A673 (cell line): ENCODE measurements at regions not wholly inside any gene's neighbourhood (a gene's known extent, or its start where the extent isn't known, plus 50 kb on each side); places are given as distances from the start of the nearest gene placed in this dataset.

ENCODE experiments used
- BruUV-seq: library from RNA; stranded (reverse); fragments of 400-500 nt; replicated peaks from 2 replicates; lab custom pipeline; 2021; lab: Mats Ljungman, UMichigan
- CTCF ChIA-PET: fragments of 300-600 bp; sonication (Branson Sonifier 250); formaldehyde crosslinking; loops from one replicate; lab custom pipeline; 2022; ENCODE audit warnings: antibody characterized with exemption; lab: Charles Lee
- POLR2A ChIA-PET: fragments of 300-600 bp; sonication (Branson Sonifier 250); formaldehyde crosslinking; loops from one replicate; lab custom pipeline; 2022; ENCODE audit warnings: antibody characterized with exemption; ENCODE audit not compliant: low non-redundant PET; lab: Charles Lee
- DNase-seq: peaks from one replicate; pipeline ENCODE4 v3.0.0-alpha.2; 2015; ENCODE audit warnings: low spot score
- H3K27ac ChIP-seq: fragments of 200-600 bp; sonication (generic); 2 replicates; pipeline ENCODE4 v1.5.1; 2016; ENCODE audit warnings: mixed run types, low read depth, mild to moderate bottlenecking, mixed read lengths, antibody characterized with exemption, low read length; ENCODE audit not compliant: poor library complexity, severe bottlenecking
- H3K27me3 ChIP-seq: fragments of 200-600 bp; sonication (generic); replicated peaks from 2 replicates; pipeline ENCODE4 v1.6.1; 2017; ENCODE audit warnings: mixed run types, low read depth, mild to moderate bottlenecking, mixed read lengths, antibody characterized with exemption, low read length; ENCODE audit not compliant: insufficient read depth, poor library complexity
- H3K36me3 ChIP-seq: fragments of 200-600 bp; sonication (generic); 2 replicates; pipeline ENCODE4 v1.6.1; 2016; ENCODE audit warnings: mixed run types, mild to moderate bottlenecking, mixed read lengths, antibody characterized with exemption, low read length; ENCODE audit not compliant: insufficient read depth, poor library complexity, severe bottlenecking
- H3K4me1 ChIP-seq: fragments of 200-600 bp; sonication (generic); 2 replicates; pipeline ENCODE4 v1.6.1; 2017; ENCODE audit warnings: mixed run types, mild to moderate bottlenecking, mixed read lengths, antibody characterized with exemption, low read length; ENCODE audit not compliant: insufficient read depth, poor library complexity, severe bottlenecking
- H3K4me3 ChIP-seq: fragments of 200-600 bp; sonication (generic); 2 replicates; pipeline ENCODE4 v1.5.1; 2016; ENCODE audit warnings: low read depth, mixed run types, mild to moderate bottlenecking, mixed read lengths, low read length; ENCODE audit not compliant: poor library complexity, severe bottlenecking
- H3K9me3 ChIP-seq: fragments of 200-600 bp; sonication (generic); 2 replicates; pipeline ENCODE4 v1.6.1; 2016; ENCODE audit warnings: mixed run types, low read depth, mild to moderate bottlenecking, mixed read lengths, antibody characterized with exemption, low read length; ENCODE audit not compliant: poor library complexity, severe bottlenecking
- EZH2 ChIP-seq: fragments of 200-600 bp; sonication (generic); IDR thresholded peaks from 2 replicates; pipeline ENCODE4 v1.6.1; 2017; ENCODE audit warnings: borderline replicate concordance, low read depth, mild to moderate bottlenecking, mixed read lengths, antibody characterized with exemption, low read length; ENCODE audit not compliant: poor library complexity, severe bottlenecking
- intact Hi-C: fragments of 100-400 bp; cut with micrococcal nuclease; formaldehyde crosslinking; loops from one replicate; pipeline ENCODE4 v1.10.0; 2022; ENCODE audit not compliant: unreplicated experiment
- TF ChIP-seq, protein P1 (sequence below): fragments of 300-800, 200-600 bp; sonication (generic); conservative IDR thresholded peaks from 2 replicates; pipeline ENCODE4 v1.5.1; 2017; ENCODE audit warnings: low read depth, mild to moderate bottlenecking, antibody characterized with exemption, low read length, moderate library complexity, mixed read lengths

DNA sequence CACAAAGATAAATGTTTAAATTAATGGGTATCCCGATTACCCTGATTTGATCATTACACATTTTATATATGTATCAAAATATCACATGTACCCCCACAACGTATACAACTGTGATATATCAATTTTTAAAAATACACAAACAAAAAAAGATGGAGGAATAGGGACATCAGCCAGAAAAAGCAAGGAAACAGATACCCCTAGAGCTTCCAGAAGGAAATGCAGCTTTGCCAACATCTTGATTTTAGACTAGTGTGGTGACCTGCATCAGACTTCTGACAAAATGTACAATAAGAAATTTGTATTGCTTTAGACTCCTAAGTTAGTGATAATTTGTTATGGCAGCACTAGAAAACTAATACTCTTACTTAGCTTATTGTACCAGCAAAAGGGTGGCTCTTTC lies 483.8 kb downstream of the TUSC7 start:
- Histone ChIP-seq H3K4me3 (no peak overlapping the region), H3K4me1 (no peaks in the 10 kb centered on the region), H3K36me3 (no peaks in the 10 kb centered on the region), H3K27ac (no peak overlapping the region), H3K27me3 (no peaks in the 10 kb centered on the region), H3K9me3 (no peaks in the 10 kb centered on the region)
- CTCF ChIA-PET: interaction anchor here (0.6 to 1.2 kb wide), 2 partner anchors 9 to 298 kb away, joined by 3 read pairs; no protein-coding TSS in a partner anchor
- DNase-seq: peak; percentile 18
- intact Hi-C loops: no loop called here
- no peak for TF ChIP-seq EZH2
- TF ChIP-seq, protein P1, sequence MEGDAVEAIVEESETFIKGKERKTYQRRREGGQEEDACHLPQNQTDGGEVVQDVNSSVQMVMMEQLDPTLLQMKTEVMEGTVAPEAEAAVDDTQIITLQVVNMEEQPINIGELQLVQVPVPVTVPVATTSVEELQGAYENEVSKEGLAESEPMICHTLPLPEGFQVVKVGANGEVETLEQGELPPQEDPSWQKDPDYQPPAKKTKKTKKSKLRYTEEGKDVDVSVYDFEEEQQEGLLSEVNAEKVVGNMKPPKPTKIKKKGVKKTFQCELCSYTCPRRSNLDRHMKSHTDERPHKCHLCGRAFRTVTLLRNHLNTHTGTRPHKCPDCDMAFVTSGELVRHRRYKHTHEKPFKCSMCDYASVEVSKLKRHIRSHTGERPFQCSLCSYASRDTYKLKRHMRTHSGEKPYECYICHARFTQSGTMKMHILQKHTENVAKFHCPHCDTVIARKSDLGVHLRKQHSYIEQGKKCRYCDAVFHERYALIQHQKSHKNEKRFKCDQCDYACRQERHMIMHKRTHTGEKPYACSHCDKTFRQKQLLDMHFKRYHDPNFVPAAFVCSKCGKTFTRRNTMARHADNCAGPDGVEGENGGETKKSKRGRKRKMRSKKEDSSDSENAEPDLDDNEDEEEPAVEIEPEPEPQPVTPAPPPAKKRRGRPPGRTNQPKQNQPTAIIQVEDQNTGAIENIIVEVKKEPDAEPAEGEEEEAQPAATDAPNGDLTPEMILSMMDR: 0 out of 2 replicates have a peak, but pooled peaks have one; percentile 31
- no TSS peak for BruUV-seq
- POLR2A ChIA-PET: no interaction called here

DNA sequence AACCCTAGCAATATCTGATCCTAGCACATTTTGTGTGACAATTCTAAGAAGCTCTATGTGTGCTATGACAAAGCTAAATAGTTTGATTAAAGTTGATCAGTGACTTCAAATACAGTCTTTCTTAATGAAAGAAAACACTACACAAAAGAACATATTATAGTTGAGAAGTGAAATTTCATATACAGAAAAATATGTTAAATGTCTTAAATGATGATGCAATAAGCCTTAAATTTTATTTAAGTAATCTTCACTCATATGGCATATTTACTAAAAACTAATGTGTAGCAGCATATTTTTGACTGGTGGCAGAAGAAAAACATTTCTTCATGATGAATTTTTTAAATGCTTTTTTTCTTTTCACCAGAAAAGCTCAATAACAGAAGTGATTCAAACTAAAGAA lies 485.5 kb downstream of the TUSC7 start:
- Histone ChIP-seq H3K4me1 (no peaks in the 10 kb centered on the region), H3K36me3 (no peaks in the 10 kb centered on the region), H3K27ac (no peak overlapping the region), H3K4me3 (no peak overlapping the region), H3K27me3 (no peaks in the 10 kb centered on the region), H3K9me3 (no peaks in the 10 kb centered on the region)
- intact Hi-C loops: no loop called here
- TF ChIP-seq, protein P1: no peak
- TF ChIP-seq EZH2: no peak
- ChIA-PET CTCF (no interaction called here), POLR2A (no interaction called here)
- BruUV-seq: no TSS peak
- no peak for DNase-seq

DNA sequence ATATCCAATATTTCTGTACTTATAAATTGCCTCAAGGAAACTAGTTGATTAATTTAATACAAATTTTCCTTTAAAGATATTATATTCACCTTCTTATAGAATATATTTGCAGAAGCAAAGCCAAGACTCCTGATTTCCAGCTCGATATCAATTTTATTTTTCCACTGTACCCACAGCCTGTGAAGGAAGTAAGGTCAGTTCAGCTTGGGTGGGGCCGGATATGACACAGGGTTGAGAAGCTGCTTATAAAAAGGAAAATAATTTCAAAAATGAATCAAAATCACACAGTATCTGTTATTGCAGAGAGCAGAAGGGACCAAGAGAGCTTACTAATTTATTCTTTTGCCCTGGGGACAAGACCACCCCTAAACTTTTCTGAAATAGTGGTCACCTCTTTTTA lies 491.4 kb downstream of the TUSC7 start:
- intact Hi-C loops: no loop called here
- CTCF ChIA-PET: no interaction called here

More for the DNA sequence above, 491.4 kb downstream of the TUSC7 start:
- Histone ChIP-seq H3K4me1 (no peaks in the 10 kb centered on the region), H3K27ac (no peak overlapping the region), H3K9me3 (no peaks in the 10 kb centered on the region), H3K36me3 (no peaks in the 10 kb centered on the region), H3K27me3 (no peaks in the 10 kb centered on the region), H3K4me3 (no peak overlapping the region)
- no peak for DNase-seq
- POLR2A ChIA-PET: no interaction called here
- TF ChIP-seq, protein P1: no peak
- TF ChIP-seq EZH2: no peak
- no TSS peak for BruUV-seq
